ENCODE measurements at regions not wholly inside any gene's neighbourhood (a gene's known extent, or its start where the extent isn't known, plus 50 kb on each side); places are given as distances from the start of the nearest gene placed in this dataset.
"Not testable (repeated sequence)": the region's sequence is repeated elsewhere in the genome, so short reads cannot be mapped to it uniquely, and the experiment has no call there.

DNA sequence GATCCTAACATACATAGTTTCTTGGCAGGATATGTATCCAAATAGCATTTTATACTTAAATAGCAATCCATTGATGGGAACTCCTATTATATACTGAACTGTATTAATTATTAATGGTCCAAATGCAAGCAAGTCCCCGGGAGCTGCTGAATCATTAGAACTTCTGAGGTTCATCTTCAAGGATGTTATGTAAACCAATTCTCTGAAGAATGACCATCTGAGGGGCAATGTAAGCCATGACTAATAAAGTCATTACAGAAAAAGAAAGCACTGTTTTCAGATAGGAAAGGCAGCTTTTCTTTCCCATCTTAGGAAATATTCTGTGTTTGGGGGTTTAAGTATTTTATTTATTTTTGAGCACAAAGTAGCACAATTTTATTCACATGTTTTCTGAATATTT lies 166.1 kb upstream of the SLC16A7 start:
- Histone ChIP-seq H3K9me3 (no peaks in the 10 kb centered on the region), H3K27ac (no peak overlapping the region), H3K36me3 (no peaks in the 10 kb centered on the region), H3K27me3 (no peaks in the 10 kb centered on the region), H3K4me1 (ENCODE audit: control insufficient read depth in 1 of 2, insufficient read depth in 1 of 2, low read depth in 1 of 2, low read length in 1 of 2) (no peaks in the 10 kb centered on the region), H3K4me3 (ENCODE audit: low read depth in 1 of 2, low read length in 1 of 2) (no peak overlapping the region)
- TF ChIP-seq, protein P1, sequence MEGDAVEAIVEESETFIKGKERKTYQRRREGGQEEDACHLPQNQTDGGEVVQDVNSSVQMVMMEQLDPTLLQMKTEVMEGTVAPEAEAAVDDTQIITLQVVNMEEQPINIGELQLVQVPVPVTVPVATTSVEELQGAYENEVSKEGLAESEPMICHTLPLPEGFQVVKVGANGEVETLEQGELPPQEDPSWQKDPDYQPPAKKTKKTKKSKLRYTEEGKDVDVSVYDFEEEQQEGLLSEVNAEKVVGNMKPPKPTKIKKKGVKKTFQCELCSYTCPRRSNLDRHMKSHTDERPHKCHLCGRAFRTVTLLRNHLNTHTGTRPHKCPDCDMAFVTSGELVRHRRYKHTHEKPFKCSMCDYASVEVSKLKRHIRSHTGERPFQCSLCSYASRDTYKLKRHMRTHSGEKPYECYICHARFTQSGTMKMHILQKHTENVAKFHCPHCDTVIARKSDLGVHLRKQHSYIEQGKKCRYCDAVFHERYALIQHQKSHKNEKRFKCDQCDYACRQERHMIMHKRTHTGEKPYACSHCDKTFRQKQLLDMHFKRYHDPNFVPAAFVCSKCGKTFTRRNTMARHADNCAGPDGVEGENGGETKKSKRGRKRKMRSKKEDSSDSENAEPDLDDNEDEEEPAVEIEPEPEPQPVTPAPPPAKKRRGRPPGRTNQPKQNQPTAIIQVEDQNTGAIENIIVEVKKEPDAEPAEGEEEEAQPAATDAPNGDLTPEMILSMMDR (IDR thresholded peaks at IDR 0.05) = no peak

DNA sequence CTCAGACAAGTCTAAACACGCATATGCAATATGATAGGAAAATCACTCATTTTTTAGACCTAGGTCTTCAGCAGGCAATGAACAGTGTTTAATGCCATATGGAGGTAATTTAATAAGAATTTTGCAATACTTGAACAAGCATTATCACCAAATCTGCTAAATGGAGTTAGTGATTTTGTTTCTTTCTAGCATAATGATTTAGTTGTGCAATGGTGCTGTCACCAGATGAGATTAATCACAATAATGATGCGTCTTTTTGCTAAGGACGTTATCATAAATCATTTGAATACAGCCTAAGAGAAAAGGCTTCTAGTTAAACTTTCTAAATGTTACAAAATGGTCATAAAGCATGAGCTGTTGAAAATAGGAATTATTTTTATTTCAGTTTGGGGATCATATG lies 170.0 kb upstream of the SLC16A7 start:
- no peaks in the 10 kb centered on the region for H3K4me1 ChIP-seq (ENCODE audit: control insufficient read depth in 1 of 2, insufficient read depth in 1 of 2, low read depth in 1 of 2, low read length in 1 of 2)
- H3K36me3 ChIP-seq = no peaks in the 10 kb centered on the region
- H3K27ac ChIP-seq = no peak overlapping the region
- TF ChIP-seq, protein P1 (IDR thresholded peaks at IDR 0.05) = no peak
- no peak overlapping the region for H3K4me3 ChIP-seq (ENCODE audit: low read depth in 1 of 2, low read length in 1 of 2)
- no peaks in the 10 kb centered on the region for H3K9me3 ChIP-seq
- no peaks in the 10 kb centered on the region for H3K27me3 ChIP-seq

DNA sequence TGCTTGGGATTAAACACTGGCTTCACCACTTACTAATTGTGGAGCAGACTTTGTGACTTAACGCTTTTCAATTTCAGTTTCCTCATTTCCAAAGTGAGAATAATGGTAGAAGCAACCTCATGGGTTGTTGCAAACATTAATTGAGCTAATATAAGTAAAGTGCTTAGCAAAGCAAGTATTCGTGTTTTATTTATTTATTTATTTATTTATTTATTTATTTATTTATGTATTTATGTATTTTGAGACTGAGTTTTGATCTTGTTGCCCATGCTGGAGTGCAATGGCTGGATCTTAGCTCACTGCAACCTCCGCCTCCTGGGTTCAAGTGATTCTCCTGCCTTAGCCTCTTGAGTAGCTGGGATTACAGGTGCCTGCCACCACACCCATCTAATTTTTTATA lies 171.2 kb upstream of the SLC16A7 start:
- not testable (repeated sequence) for H3K4me1 ChIP-seq (ENCODE audit: control insufficient read depth in 1 of 2, insufficient read depth in 1 of 2, low read depth in 1 of 2, low read length in 1 of 2); H3K4me3 ChIP-seq (ENCODE audit: low read depth in 1 of 2, low read length in 1 of 2); H3K27me3 ChIP-seq; H3K9me3 ChIP-seq; H3K27ac ChIP-seq; H3K36me3 ChIP-seq

DNA sequence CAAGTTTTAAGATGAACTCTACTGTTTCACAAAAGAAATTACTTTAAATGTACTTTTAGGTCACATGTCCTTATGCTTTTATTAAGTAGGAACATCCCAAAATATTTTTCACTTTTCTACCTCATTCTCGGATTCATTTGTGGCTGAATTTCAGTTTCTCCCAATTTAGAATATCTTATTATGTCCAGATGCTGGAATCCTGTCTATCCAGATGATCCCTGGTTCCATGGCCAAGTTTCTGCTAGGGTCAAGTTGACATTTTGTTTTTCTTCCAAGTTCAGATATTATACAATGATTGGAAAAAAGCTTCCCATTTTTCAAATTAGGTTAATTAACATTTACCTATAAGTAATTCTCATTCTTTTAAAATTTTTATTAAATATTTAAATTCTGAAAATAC lies 181.8 kb upstream of the SLC16A7 start:
- H3K4me1 ChIP-seq (ENCODE audit: control insufficient read depth in 1 of 2, insufficient read depth in 1 of 2, low read depth in 1 of 2, low read length in 1 of 2) = peaks cover 22 to 44% of the 10 kb centered on the region in 2 experiments
- H3K4me3 ChIP-seq (ENCODE audit: low read depth in 1 of 2, low read length in 1 of 2) = no peak overlapping the region
- TF ChIP-seq, protein P1 (IDR thresholded peaks at IDR 0.05) = no peak
- H3K9me3 ChIP-seq = no peaks in the 10 kb centered on the region
- H3K27ac ChIP-seq = no peak overlapping the region
- no peaks in the 10 kb centered on the region for H3K36me3 ChIP-seq
- no peaks in the 10 kb centered on the region for H3K27me3 ChIP-seq

DNA sequence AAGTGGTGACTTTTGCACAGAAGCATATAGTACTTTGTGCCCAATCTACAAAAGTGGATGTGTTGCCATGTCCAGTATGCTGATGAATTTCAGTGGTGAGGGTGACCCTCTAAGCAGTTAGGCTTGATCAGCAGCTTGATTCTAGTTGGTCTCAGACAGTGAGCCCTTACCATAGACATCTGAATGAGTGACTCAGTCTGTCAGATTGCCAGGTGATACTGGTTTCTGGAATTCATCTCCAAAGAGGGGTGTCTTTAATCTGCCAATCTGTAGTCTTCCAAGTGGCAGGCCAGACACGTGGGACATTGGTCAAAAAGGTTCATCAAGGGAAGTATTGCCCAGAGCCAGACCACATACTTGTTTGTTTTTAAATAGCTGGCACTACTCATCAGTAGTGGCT lies 187.4 kb upstream of the SLC16A7 start:
- TF ChIP-seq, protein P1 (IDR thresholded peaks at IDR 0.05) = no peak
- no peak overlapping the region for H3K27ac ChIP-seq
- H3K36me3 ChIP-seq = no peaks in the 10 kb centered on the region
- H3K9me3 ChIP-seq = no peaks in the 10 kb centered on the region
- H3K27me3 ChIP-seq = no peaks in the 10 kb centered on the region
- no peak overlapping the region for H3K4me3 ChIP-seq (ENCODE audit: low read depth in 1 of 2, low read length in 1 of 2)
- peaks cover 15 to 27% of the 10 kb centered on the region in 2 experiments for H3K4me1 ChIP-seq (ENCODE audit: control insufficient read depth in 1 of 2, insufficient read depth in 1 of 2, low read depth in 1 of 2, low read length in 1 of 2)

DNA sequence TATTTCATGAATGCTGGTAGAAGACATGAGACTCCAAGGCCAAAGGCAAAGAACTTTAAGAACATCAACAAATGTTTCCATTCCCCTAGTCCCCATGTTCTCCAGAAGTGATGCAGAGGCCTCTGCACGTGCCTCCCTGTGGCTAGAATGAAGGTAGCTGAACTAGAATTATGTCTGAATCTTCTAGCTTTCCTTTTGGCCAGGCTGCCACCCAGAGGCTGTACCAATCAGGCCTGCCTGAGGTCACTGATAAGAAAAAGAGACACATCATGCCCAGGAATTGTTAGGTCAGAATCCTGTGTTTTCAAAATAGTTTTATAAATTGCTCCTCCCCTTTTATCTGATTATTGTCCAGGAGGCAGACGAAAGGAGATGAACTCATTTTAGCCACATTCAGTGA lies 188.0 kb upstream of the SLC16A7 start:
- peaks cover 15 to 27% of the 10 kb centered on the region in 2 experiments for H3K4me1 ChIP-seq (ENCODE audit: control insufficient read depth in 1 of 2, insufficient read depth in 1 of 2, low read depth in 1 of 2, low read length in 1 of 2)
- H3K9me3 ChIP-seq = no peaks in the 10 kb centered on the region
- TF ChIP-seq, protein P1 (IDR thresholded peaks at IDR 0.05) = no peak
- no peaks in the 10 kb centered on the region for H3K27me3 ChIP-seq
- no peaks in the 10 kb centered on the region for H3K36me3 ChIP-seq
- no peak overlapping the region for H3K4me3 ChIP-seq (ENCODE audit: low read depth in 1 of 2, low read length in 1 of 2)
- H3K27ac ChIP-seq = no peak overlapping the region
